Activated T-cell treated with anti-CD3 and anti-CD28 coated beads, Interleukin-2, amount 50 U/mL, for 24 hours (primary cell): ENCODE measurements at regions not wholly inside any gene's neighbourhood (a gene's known extent, or its start where the extent isn't known, plus 50 kb on each side); places are given as distances from the start of the nearest gene placed in this dataset.
"Not testable (repeated sequence)": the region's sequence is repeated elsewhere in the genome, so short reads cannot be mapped to it uniquely, and the experiment has no call there.

Experiments used
- DNase-seq: peaks from one replicate; pipeline ENCODE4 v3.0.0-alpha.2; 2020
- H3K27ac Mint-ChIP-seq: 2 replicates; pipeline ENCODE4 v1.8.0; 2020; ENCODE audit warnings: mild to moderate bottlenecking, mixed read lengths
- H3K27me3 Mint-ChIP-seq: 2 replicates; pipeline ENCODE4 v1.8.0; 2020; ENCODE audit warnings: mixed read lengths
- H3K36me3 Mint-ChIP-seq: 2 replicates; pipeline ENCODE4 v1.8.0; 2020; ENCODE audit warnings: low read depth, mixed read lengths
- H3K4me1 Mint-ChIP-seq: 2 replicates; pipeline ENCODE4 v1.8.0; 2020; ENCODE audit warnings: low read depth, mixed read lengths
- H3K4me3 Mint-ChIP-seq: 2 replicates; pipeline ENCODE4 v1.8.0; 2020; ENCODE audit warnings: mild to moderate bottlenecking, moderate library complexity, mixed read lengths
- H3K9me3 Mint-ChIP-seq: 2 replicates; pipeline ENCODE4 v1.8.0; 2020; ENCODE audit warnings: mixed read lengths

GRCh38 chr13:109267400-109267799, 519.0 kb downstream of the IRS2 start:
- not testable (repeated sequence) for H3K27ac Mint-ChIP-seq

GRCh38 chr13:109265438-109265742, 521.0 kb downstream of the IRS2 start:
- H3K27me3 Mint-ChIP-seq, H3K27ac Mint-ChIP-seq, H3K4me1 Mint-ChIP-seq, H3K4me3 Mint-ChIP-seq, DNase-seq, H3K36me3 Mint-ChIP-seq, H3K9me3 Mint-ChIP-seq: not testable (repeated sequence)

More at GRCh38 chr13:109267400-109267799, 519.0 kb downstream of the IRS2 start:
- not testable (repeated sequence) for H3K9me3 Mint-ChIP-seq, H3K27me3 Mint-ChIP-seq, H3K4me3 Mint-ChIP-seq, H3K4me1 Mint-ChIP-seq, DNase-seq, H3K36me3 Mint-ChIP-seq

GRCh38 chr13:109264603-109265437, 521.6 kb downstream of the IRS2 start:
- not testable (repeated sequence) for H3K27me3 Mint-ChIP-seq, DNase-seq, H3K4me1 Mint-ChIP-seq

GRCh38 chr13:109257761-109258157, 528.6 kb downstream of the IRS2 start:
- not testable (repeated sequence) for DNase-seq, H3K4me1 Mint-ChIP-seq, H3K27ac Mint-ChIP-seq, H3K36me3 Mint-ChIP-seq, H3K4me3 Mint-ChIP-seq, H3K9me3 Mint-ChIP-seq
- peaks cover 12% of the 10 kb centered on the region for H3K27me3 Mint-ChIP-seq

More at GRCh38 chr13:109264603-109265437, 521.6 kb downstream of the IRS2 start:
- not testable (repeated sequence) for H3K4me3 Mint-ChIP-seq, H3K36me3 Mint-ChIP-seq, H3K9me3 Mint-ChIP-seq, H3K27ac Mint-ChIP-seq
